ENCODE measurements at regions not wholly inside any gene's neighbourhood (a gene's known extent, or its start where the extent isn't known, plus 50 kb on each side); places are given as distances from the start of the nearest gene placed in this dataset.

DNA sequence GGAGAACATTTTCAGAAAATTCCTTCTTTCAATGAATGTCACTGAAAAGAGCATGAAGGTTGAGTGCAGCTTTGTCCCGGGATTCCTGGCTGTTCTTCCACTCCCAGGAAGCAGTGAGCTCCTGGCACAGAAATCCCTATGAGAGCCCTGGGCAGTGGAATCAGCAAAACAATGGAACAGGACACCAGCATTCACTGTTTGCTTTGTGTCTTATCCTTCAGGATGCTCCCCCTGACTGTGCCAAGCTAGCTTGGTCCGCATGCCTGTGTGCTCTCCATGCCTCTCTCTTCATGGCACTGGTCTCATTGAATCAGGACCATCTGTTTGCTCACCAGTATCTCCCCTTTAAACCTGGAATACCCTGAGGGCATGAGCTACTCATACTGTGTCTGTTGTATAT, 102.0 kb upstream of the GADL1 start:
- no peak for ATAC-seq
- intact Hi-C loops (cut with DNase I): no loop called here

GRCh38 chr3:31002730-31003129, 108.3 kb upstream of the GADL1 start:
- ATAC-seq (peak in 1 of 2 donors; percentile 52), DNase-seq (no peak)
- intact Hi-C loops (cut with DNase I): loop anchor here in 1 of 2 donors (10.0 kb wide), 1 partner anchor 228 kb away; no protein-coding TSS in a partner anchor

More for the DNA sequence above, 102.0 kb upstream of the GADL1 start:
- DNase-seq: no peak

DNA sequence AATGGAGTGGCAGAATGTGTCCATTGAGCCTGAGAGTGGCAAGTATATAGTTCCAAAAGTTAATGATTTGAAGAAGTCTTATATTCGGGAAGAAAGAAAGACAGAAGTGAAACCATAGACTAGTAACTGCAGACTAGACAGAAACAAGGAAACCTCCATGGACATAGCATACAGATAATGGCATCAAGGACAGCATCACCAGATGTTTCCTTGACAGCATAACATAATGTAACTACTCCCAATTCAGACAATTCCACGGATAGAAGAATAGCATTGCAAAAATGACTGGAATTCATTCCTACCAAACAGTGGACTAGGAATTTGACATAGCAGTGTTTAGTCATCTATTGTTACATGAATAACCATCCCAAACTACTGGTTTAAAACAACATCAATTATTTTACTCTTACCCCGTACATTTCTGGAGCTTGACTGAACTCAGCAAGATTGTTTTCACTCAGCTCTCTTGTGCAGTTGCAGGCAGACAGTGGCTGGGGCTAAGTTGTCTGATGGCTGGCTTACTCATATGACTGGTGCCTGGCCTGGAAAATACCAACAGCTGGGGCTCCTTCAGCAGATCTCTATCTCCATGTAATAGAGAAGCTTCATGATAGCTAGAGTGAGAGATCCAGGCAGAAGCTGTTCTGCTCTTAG, 109.7 kb upstream of the GADL1 start:
- ATAC-seq (peak in 1 of 2 donors; percentile 75), DNase-seq (no peak)
- intact Hi-C loops (cut with DNase I): loop anchor here in 1 of 2 donors (10.0 kb wide), 1 partner anchor 229 kb away; no protein-coding TSS in a partner anchor

DNA sequence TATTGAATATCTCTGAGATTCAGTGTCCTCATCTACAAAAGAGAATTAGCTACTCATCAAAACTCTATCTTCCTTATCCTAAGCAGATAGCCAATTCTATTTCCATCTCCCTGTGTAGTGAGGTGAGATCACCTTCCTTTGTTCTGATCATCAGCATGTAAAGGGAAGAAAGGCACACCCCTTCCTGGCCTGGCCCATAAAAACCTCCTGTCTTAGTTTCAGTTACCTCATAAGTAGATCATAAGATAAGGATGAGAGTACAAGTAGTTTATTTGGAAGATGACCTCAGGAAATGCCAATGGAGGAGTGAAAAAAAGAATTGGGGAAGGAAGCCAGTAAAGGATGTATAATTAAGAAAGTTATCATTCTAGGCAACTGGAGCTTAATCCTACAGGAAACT, 114.5 kb upstream of the GADL1 start:
- ATAC-seq (no peak), DNase-seq (no peak)
- intact Hi-C loops (cut with DNase I): loop anchor here in 1 of 2 donors (10.0 kb wide), 1 partner anchor 234 kb away; no protein-coding TSS in a partner anchor

DNA sequence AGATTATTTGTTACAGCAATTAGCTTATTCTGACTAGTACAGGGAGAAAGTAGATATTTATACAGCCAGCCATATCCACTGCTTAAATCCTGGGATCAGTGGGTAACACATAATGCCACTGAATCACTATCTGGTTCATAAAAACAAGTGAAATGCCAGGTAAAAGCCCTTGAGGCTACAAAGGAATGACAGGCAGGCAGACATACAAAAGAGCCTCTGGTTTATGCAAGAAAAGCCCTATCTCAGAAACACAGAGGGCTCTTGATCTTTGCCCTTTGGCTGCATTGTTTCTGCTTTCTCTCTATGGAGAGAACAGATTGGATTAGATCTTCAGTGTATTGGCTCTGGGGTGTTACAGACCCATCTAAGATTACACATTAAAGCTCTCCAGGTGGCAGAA, 115.4 kb upstream of the GADL1 start:
- DNase-seq: no peak
- intact Hi-C loops (cut with DNase I): loop anchor here in 1 of 2 donors (10.0 kb wide), 1 partner anchor 235 kb away; no protein-coding TSS in a partner anchor
- no peak for ATAC-seq

DNA sequence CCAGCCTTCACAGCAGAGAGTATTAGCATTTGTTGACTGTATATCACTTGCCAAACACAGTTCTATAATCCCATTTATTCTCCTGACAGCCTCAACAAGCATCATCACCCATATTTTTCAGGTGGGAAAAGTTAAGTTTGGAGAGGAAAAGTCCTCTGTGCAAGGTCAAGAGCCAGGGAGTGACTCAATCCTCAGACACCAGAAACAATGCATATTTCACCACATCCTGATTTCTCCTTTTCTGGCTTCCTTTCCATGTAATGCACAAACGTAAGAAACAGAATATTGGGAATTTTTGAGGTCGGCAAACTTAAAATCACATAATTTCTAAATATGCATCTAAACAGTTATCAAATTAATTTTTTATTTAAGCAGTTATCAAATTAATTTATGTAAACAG, 116.0 kb upstream of the GADL1 start:
- ATAC-seq: no peak
- intact Hi-C loops (cut with DNase I): no loop called here
- DNase-seq: no peak

DNA sequence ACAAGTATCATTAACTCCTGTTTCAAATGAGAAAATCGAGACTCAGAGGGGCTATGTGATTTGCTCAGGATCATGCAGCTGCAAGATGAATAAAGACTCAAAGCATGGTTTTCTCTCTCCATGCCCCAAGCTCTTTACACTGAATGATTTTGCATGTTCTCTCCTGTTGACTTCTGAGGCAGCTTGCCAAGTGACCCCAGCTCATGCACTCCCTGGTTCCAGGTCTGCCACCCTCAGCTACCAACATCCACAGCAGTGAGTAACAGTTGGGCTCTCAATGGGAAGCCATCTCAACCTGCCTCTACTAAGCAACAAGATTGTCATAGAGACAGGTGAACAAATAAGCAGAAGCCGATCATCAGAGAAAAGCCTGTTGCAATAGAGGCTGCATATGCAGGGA, 116.9 kb upstream of the GADL1 start:
- DNase-seq (no peak), ATAC-seq (no peak)
- intact Hi-C loops (cut with DNase I): no loop called here

GRCh38 chr3:31013090-31013489, 118.6 kb upstream of the GADL1 start:
- no peak for ATAC-seq
- no peak for DNase-seq
- intact Hi-C loops (cut with DNase I): no loop called here

GRCh38 chr3:31013843-31014242, 119.4 kb upstream of the GADL1 start:
- intact Hi-C loops (cut with DNase I): no loop called here
- DNase-seq: no peak

GRCh38 chr3:31014317-31015040, 120.0 kb upstream of the GADL1 start:
- DNase-seq: no peak
- intact Hi-C loops (cut with DNase I): no loop called here
- ATAC-seq: no peak

More at GRCh38 chr3:31013843-31014242, 119.4 kb upstream of the GADL1 start:
- peak in 1 of 2 donors; percentile 27 for ATAC-seq

DNA sequence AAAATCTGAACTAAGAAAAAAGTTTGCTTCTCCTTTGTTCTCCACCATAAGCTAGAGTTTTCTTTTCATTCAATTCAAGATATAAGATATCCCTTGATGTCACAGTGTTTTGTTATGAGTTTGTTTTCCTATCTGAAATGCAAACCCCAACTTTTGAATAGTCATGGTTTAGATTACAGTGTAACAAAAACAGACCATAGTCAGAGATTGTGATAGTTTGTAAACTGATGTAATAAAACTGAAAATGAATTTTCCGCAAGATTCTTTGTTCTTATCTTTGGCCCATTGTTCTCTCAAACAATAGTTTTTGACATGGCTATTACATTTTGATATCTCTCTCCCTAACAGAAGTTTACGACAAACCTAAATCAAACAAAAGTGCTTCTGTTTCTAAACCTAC, 121.7 kb upstream of the GADL1 start:
- intact Hi-C loops (cut with DNase I): no loop called here
- ATAC-seq: no peak
- no peak for DNase-seq

- ATAC-seq: no peak
- DNase-seq: no peak
- intact Hi-C loops (cut with DNase I): no loop called here
Measured at GRCh38 chr3:31022716-31023115, 128.3 kb upstream of the GADL1 start.

DNA sequence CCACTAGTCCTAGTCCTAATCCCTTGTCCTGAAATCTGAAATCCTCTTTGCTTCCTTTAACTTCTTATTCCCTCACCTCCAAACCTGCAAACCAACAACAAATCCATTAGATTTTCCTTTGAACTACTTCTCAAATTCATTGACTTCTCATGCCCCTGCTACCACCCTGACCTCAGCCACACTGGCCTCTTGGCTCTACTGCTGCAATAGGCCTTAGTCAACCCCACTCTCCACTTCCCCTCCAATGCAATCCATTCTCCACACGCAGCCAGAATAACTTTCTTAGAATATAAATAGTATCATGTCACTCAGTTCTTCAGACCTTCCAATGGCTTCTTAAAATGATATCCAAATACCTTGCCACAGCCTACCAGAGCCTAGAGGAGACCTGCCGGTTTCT, 131.1 kb upstream of the GADL1 start:
- ATAC-seq (no peak), DNase-seq (no peak)
- intact Hi-C loops (cut with DNase I): no loop called here

DNA sequence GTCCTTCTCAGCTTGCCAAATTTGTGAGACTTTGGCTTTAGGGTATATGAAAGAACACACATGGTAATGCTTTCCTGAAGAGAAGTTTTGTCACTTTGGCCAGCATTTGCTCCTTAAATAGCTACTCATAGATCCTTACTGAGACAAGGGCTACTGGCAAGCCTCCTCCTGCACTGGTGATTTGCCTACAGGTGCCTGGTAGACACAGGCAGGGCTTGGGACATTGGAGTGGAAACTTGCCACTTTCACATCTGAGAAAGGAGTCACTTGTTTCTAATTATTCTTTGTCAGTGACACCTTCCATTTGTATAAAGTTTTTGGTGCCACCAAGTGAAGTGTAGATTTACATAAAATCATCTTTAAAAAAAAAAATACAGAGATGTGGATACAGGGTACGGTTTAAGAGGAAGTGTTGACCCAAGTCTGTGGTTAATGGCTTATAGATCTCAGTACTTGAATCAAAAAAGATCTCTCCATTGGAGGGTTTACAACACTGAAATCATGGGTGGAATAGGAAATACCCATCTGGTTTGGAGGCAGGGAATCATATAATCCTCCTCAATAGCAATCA, 132.8 kb upstream of the GADL1 start:
- intact Hi-C loops (cut with DNase I): no loop called here
- DNase-seq (no peak), ATAC-seq (no peak)

- intact Hi-C loops (cut with DNase I): no loop called here
- ATAC-seq (no peak), DNase-seq (no peak)
Measured at GRCh38 chr3:31027914-31028313, 133.5 kb upstream of the GADL1 start.

DNA sequence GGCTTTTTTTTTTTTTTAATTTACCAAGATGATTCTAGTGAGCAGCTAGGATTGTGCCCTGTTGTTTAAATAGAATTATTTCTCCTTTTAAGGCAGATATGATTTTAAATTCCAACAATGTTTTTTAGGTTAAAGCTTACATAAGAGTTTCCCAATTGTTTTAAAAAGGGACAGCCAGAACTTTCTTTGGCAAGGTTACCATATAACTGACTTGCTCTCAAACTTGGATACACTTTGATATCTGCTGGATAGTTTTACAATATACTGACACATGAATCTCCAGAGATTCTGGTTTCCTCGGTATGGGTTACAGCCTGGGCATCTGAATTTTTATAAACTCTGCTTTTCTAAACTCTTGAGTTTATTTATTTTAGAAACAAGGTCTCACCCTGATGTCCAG, 134.3 kb upstream of the GADL1 start:
- intact Hi-C loops (cut with DNase I): no loop called here
- DNase-seq (no peak), ATAC-seq (no peak)

GRCh38 chr3:31029706-31030105, 135.2 kb upstream of the GADL1 start:
- DNase-seq: no peak
- intact Hi-C loops (cut with DNase I): no loop called here
- no peak for ATAC-seq

DNA sequence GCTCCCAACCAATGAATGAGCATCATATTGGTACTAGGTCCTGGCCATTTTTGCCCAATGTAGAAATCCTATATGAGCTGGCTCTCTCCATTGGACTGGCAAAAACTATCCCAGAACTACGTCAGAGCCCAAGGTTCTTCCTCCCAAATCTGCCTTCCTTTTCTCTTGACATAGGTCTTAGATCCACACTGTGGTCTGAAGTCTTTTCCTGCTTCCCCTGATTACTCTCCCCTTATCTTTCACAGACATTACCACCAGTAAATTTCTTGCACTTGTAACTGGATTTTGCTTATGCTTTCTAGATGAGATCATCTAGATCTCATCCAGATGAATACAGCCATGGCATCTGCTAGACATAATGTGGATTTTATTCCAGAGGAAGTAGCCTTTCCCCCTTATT, 141.2 kb upstream of the GADL1 start:
- ATAC-seq (no peak), DNase-seq (no peak)
- intact Hi-C loops (cut with DNase I): no loop called here

- no peak for DNase-seq
Measured at GRCh38 chr3:31038086-31038739, 143.8 kb upstream of the GADL1 start.

GRCh38 chr3:31039145-31039544, 144.7 kb upstream of the GADL1 start:
- intact Hi-C loops (cut with DNase I): no loop called here
- no peak for DNase-seq
- peak in 1 of 2 donors; percentile 57 for ATAC-seq

More at GRCh38 chr3:31038086-31038739, 143.8 kb upstream of the GADL1 start:
- ATAC-seq: no peak
- intact Hi-C loops (cut with DNase I): no loop called here
